ENCODE measurements at regions not wholly inside any gene's neighbourhood (a gene's known extent, or its start where the extent isn't known, plus 50 kb on each side); places are given as distances from the start of the nearest gene placed in this dataset.
"Not testable (repeated sequence)": the region's sequence is repeated elsewhere in the genome, so short reads cannot be mapped to it uniquely, and the experiment has no call there.

- H3K36me3 ChIP-seq = no peaks in the 10 kb centered on the region
- WGBS, 5 donors = 49 to 71% (median 66%) methylated on average over 6 of the region's 6 CpGs
- DNase-seq = no peak
- intact Hi-C loops (cut with DNase I; ENCODE audit: low total_unique reads) = no loop called here
- H3K4me3 ChIP-seq = no peak overlapping the region
- H3K4me1 ChIP-seq = no peaks in the 10 kb centered on the region
- no peak for TF ChIP-seq CTCF (IDR thresholded peaks at IDR 0.05 in 8 of 11, conservative IDR thresholded peaks at IDR 0.05 in 3 of 11)
- TF ChIP-seq POLR2AphosphoS5 (IDR thresholded peaks at IDR 0.05) = no peak
- no peak for TF ChIP-seq POLR2A (IDR thresholded peaks at IDR 0.05)
- peaks cover 0 to 3% (median 0%) of the 10 kb centered on the region in 8 donors for H3K9me3 ChIP-seq
- H3K27me3 ChIP-seq (replicated peaks in 1 of 7) = peaks cover 0 to 7% (median 0%) of the 10 kb centered on the region in 7 donors
- peak overlapping the region in 1 of 8 donors; percentile 50 for H3K27ac ChIP-seq
Measured at GRCh38 chr5:112594095-112594850, 143.4 kb upstream of the APC start.

- H3K27me3 ChIP-seq (replicated peaks in 1 of 7) = peaks cover 0 to 7% (median 0%) of the 10 kb centered on the region in 7 donors
- no peak for TF ChIP-seq POLR2A (IDR thresholded peaks at IDR 0.05)
- no peak for TF ChIP-seq CTCF (IDR thresholded peaks at IDR 0.05 in 8 of 11, conservative IDR thresholded peaks at IDR 0.05 in 3 of 11)
- TF ChIP-seq POLR2AphosphoS5 (IDR thresholded peaks at IDR 0.05) = no peak
- no peak for DNase-seq
- H3K27ac ChIP-seq = no peak overlapping the region
- H3K9me3 ChIP-seq = peaks cover 0 to 3% (median 0%) of the 10 kb centered on the region in 8 donors
- H3K36me3 ChIP-seq = no peaks in the 10 kb centered on the region
- no peaks in the 10 kb centered on the region for H3K4me1 ChIP-seq
- WGBS, 5 donors = 72 to 87% (median 77%) methylated on average over 1 of the region's 1 CpG
- H3K4me3 ChIP-seq = no peak overlapping the region
- intact Hi-C loops (cut with DNase I; ENCODE audit: low total_unique reads) = no loop called here
Measured at GRCh38 chr5:112594941-112595340, 142.7 kb upstream of the APC start.

GRCh38 chr5:112597831-112598230, 139.9 kb upstream of the APC start:
- intact Hi-C loops (cut with DNase I; ENCODE audit: low total_unique reads) = no loop called here
- 70 to 93% (median 83%) methylated on average over 1 of the region's 1 CpG for WGBS, 5 donors
- H3K27ac ChIP-seq = no peak overlapping the region
- DNase-seq = no peak
- no peaks in the 10 kb centered on the region for H3K36me3 ChIP-seq
- no peaks in the 10 kb centered on the region for H3K9me3 ChIP-seq
- no peak for TF ChIP-seq CTCF (IDR thresholded peaks at IDR 0.05 in 8 of 11, conservative IDR thresholded peaks at IDR 0.05 in 3 of 11)
- TF ChIP-seq POLR2A (IDR thresholded peaks at IDR 0.05) = no peak
- no peak for TF ChIP-seq POLR2AphosphoS5 (IDR thresholded peaks at IDR 0.05)
- no peak overlapping the region for H3K4me3 ChIP-seq
- H3K4me1 ChIP-seq = no peaks in the 10 kb centered on the region
- peaks cover 0 to 7% (median 0%) of the 10 kb centered on the region in 7 donors for H3K27me3 ChIP-seq (replicated peaks in 1 of 7)

DNA sequence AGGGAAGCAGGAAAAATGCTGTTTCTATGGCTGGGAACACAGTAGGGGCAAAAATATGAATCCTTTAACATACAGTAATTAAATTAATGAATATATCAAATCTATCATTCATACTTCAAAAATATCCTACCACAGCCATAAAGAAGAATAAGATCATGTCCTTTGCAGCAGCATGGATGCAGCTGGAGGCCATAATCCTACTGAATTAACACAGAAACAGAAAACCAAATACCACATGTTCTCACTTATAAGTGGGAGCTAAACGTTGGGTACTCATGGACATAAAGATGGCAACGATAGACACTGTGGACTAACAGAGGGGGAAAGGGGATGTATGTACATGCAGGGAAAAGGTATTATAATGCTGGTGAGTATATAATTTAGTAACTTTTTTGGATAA, 137.2 kb upstream of the APC start:
- H3K9me3 ChIP-seq; H3K27ac ChIP-seq; intact Hi-C loops (cut with DNase I; ENCODE audit: low total_unique reads); H3K4me3 ChIP-seq; H3K36me3 ChIP-seq; H3K4me1 ChIP-seq; H3K27me3 ChIP-seq (replicated peaks in 1 of 7); DNase-seq: not testable (repeated sequence)
- 26 to 68% (median 32%) methylated on average over 2 of the region's 2 CpGs for WGBS, 5 donors

Data from spleen (tissue), 11 donors.